GM23248 (cell line): ENCODE measurements at regions not wholly inside any gene's neighbourhood (a gene's known extent, or its start where the extent isn't known, plus 50 kb on each side); places are given as distances from the start of the nearest gene placed in this dataset.

Experiments used
- DNase-seq: peaks from one replicate; pipeline ENCODE4 v3.0.0-alpha.2; 2015
- H2AFZ ChIP-seq: fragments of 200-600 bp; sonication (generic); 2 replicates; pipeline ENCODE4 v1.6.1; 2016; ENCODE audit warnings: antibody characterized with exemption
- H3F3A ChIP-seq: fragments of 200-600 bp; sonication (generic); 2 replicates; pipeline ENCODE4 v1.6.1; 2016; ENCODE audit warnings: mild to moderate bottlenecking, antibody characterized with exemption, mixed run types; ENCODE audit not compliant: insufficient read depth
- H3K27ac ChIP-seq: fragments of 200-600 bp; sonication (generic); 2 replicates; pipeline ENCODE4 v1.5.1; 2016; ENCODE audit warnings: mild to moderate bottlenecking
- H3K27me3 ChIP-seq: fragments of 200-600 bp; sonication (generic); replicated peaks from 2 replicates; pipeline ENCODE4 v1.6.1; 2016; ENCODE audit warnings: mild to moderate bottlenecking; ENCODE audit not compliant: insufficient read depth
- H3K36me3 ChIP-seq: fragments of 200-600 bp; sonication (generic); 2 replicates; pipeline ENCODE4 v1.6.1; 2016; ENCODE audit warnings: low read depth, mild to moderate bottlenecking
- H3K4me1 ChIP-seq: fragments of 200-600 bp; sonication (generic); 2 replicates; pipeline ENCODE4 v1.6.1; 2016; ENCODE audit warnings: mild to moderate bottlenecking; ENCODE audit not compliant: insufficient read depth
- H3K4me2 ChIP-seq: fragments of 200-600 bp; sonication (generic); one replicate; pipeline ENCODE4 v1.6.1; 2016; ENCODE audit warnings: mild to moderate bottlenecking; ENCODE audit not compliant: unreplicated experiment
- H3K4me3 ChIP-seq: fragments of 200-600 bp; sonication (generic); 2 replicates; pipeline ENCODE4 v1.5.1; 2016; ENCODE audit warnings: mild to moderate bottlenecking
- H3K79me2 ChIP-seq: fragments of 200-600 bp; sonication (generic); 2 replicates; pipeline ENCODE4 v1.6.1; 2016; ENCODE audit warnings: mild to moderate bottlenecking; ENCODE audit not compliant: insufficient read depth
- H3K9ac ChIP-seq: fragments of 200-600 bp; sonication (generic); 2 replicates; pipeline ENCODE4 v1.6.1; 2016; ENCODE audit warnings: mild to moderate bottlenecking
- H3K9me2 ChIP-seq: fragments of 200-600 bp; sonication (generic); 2 replicates; pipeline ENCODE4 v1.6.1; 2016; ENCODE audit warnings: mixed run types, mild to moderate bottlenecking, moderate library complexity; ENCODE audit not compliant: insufficient read depth
- H3K9me3 ChIP-seq: fragments of 200-600 bp; sonication (generic); one replicate; pipeline ENCODE4 v1.6.1; 2017; ENCODE audit warnings: low read depth
- H4K20me1 ChIP-seq: fragments of 200-600 bp; sonication (generic); 2 replicates; pipeline ENCODE4 v1.6.0; 2016; ENCODE audit not compliant: insufficient read depth
- EZH2 ChIP-seq: fragments of 200-600 bp; sonication (generic); IDR thresholded peaks from 2 replicates; pipeline ENCODE4 v1.6.1; 2018; ENCODE audit warnings: antibody characterized with exemption, mild to moderate bottlenecking; ENCODE audit not compliant: insufficient read depth, poor library complexity, severe bottlenecking
- EZH2phosphoT487 ChIP-seq: fragments of 200-600 bp; sonication (generic); IDR thresholded peaks from 2 replicates; pipeline ENCODE4 v1.6.1; 2018; ENCODE audit warnings: antibody characterized with exemption, moderate library complexity, mild to moderate bottlenecking, low read depth; ENCODE audit not compliant: insufficient read depth
- WGBS, 2 experiments: methylation state at CpG; one replicate each; pipeline ENCODE4 v1.1.6; 2015 to 2017; ENCODE audit warnings: low lambda C conversion rate in 2 of 2, low coverage in 1 of 2; ENCODE audit errors: missing lambda C conversion rate in 2 of 2; 5-methylcytosine and 5-hydroxymethylcytosine counted together
- in situ Hi-C: fragments of 300-500 bp; cut with MboI; formaldehyde crosslinking; loops from 2 replicates; pipeline ENCODE4 v1.15.0; 2020

DNA sequence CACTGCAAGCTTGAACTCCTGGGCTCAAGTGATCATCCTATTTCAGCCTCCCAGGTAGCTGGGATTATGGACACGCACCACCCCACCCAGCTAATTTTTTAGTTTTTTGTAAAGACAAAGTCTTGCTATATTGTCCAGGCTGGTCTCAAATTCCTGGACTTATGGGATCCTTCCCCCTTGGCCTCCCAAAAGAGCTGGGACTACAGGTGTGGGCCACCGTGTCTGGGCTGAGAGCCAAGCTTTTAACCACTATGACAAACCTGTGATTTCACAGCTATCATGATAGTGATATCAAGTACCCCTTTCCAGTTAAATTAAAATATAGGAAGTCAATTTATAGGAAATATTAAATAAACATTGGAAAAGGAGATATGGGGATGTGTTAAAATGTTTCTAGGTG, 74.6 kb upstream of the IRX6 start:
- Histone ChIP-seq H3K27ac (no peak overlapping the region), H3K79me2 (no peaks in the 10 kb centered on the region), H3K9ac (no peak overlapping the region), H2AFZ (no peak overlapping the region), H3K9me3 (no peaks in the 10 kb centered on the region), H3K4me1 (no peaks in the 10 kb centered on the region), H4K20me1 (no peaks in the 10 kb centered on the region), H3K9me2 (no peaks in the 10 kb centered on the region), H3K36me3 (no peaks in the 10 kb centered on the region), H3K27me3 (no peaks in the 10 kb centered on the region; the same call in 1 of the 2 replicates), H3F3A (no peaks in the 10 kb centered on the region), H3K4me3 (no peak overlapping the region), H3K4me2 (no peak overlapping the region)
- TF ChIP-seq EZH2 (no peak), EZH2phosphoT487 (no peak)
- no peak for DNase-seq
- in situ Hi-C loops, result no loop called here
- WGBS, 2 experiments, result 34 to 48% methylated on average over 2 of the region's 2 CpGs

DNA sequence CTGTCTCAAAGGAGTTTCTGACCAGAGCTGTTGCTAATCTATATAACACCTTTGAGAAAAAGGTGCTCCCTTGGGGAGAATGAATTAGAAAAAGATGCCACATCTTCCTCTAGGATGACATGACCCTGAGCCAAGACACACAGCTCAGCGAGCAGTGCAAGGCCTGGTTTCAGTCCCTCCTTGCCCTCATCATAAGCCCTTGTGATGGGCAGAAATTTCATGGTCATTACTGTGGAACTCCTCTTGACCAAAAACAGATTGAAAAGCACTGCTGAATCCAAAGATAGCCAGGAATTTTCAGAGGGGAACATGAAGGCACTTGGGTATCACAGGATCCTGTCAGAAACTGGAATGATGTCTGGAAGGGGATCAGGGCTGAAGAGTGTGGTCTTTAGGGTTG, 74.1 kb upstream of the IRX6 start:
- Histone ChIP-seq H3K9me2 (no peaks in the 10 kb centered on the region), H3K4me3 (no peak overlapping the region), H4K20me1 (no peaks in the 10 kb centered on the region), H3F3A (no peaks in the 10 kb centered on the region), H3K79me2 (no peaks in the 10 kb centered on the region), H3K4me1 (no peaks in the 10 kb centered on the region), H3K9ac (no peak overlapping the region), H3K36me3 (no peaks in the 10 kb centered on the region), H3K27ac (no peak overlapping the region), H3K27me3 (no peaks in the 10 kb centered on the region; the same call in 1 of the 2 replicates), H2AFZ (no peak overlapping the region), H3K4me2 (no peak overlapping the region), H3K9me3 (no peaks in the 10 kb centered on the region)
- DNase-seq, result no peak
- in situ Hi-C loops, result loop anchor here (25.0 kb wide), 1 partner anchor 1713 kb away; no protein-coding TSS in a partner anchor
- WGBS, 2 experiments, result 50 to 58% methylated on average over 1 of the region's 1 CpG
- TF ChIP-seq EZH2phosphoT487, result no peak
- TF ChIP-seq EZH2, result no peak

DNA sequence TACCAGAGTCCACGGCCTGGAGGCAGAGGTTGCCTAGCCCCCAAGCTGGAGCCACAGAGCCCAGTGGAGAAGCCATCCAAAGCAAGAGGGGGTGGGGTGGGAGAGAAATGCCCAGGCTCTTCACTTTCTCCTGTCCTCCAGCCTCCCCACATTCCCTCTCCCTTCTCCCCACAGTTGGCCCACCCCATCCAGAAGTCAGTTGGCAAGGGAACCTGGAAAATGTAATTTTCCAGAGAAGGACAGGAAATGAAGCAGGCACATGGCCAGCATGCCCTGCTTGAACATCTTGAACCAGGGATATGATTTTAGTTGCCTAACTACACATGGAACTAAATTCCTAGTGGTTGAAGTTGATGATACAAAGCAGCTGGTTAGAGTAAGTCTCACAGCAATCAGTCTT, 73.3 kb upstream of the IRX6 start:
- H3F3A ChIP-seq, result no peaks in the 10 kb centered on the region
- no peaks in the 10 kb centered on the region for H3K4me1 ChIP-seq
- TF ChIP-seq EZH2phosphoT487 (no peak), EZH2 (no peak)
- H4K20me1 ChIP-seq, result no peaks in the 10 kb centered on the region
- 17 to 31% methylated on average over 1 of the region's 1 CpG for WGBS, 2 experiments
- in situ Hi-C loops, result loop anchor here (25.0 kb wide), 1 partner anchor 1713 kb away; no protein-coding TSS in a partner anchor
- H3K4me2 ChIP-seq, result no peak overlapping the region
- H3K9me3 ChIP-seq, result no peaks in the 10 kb centered on the region
- H3K9ac ChIP-seq, result no peak overlapping the region
- DNase-seq, result no peak
- no peak overlapping the region for H2AFZ ChIP-seq
- H3K79me2 ChIP-seq, result no peaks in the 10 kb centered on the region
- no peak overlapping the region for H3K4me3 ChIP-seq
- no peak overlapping the region for H3K27ac ChIP-seq
- no peaks in the 10 kb centered on the region; the same call in 1 of the 2 replicates for H3K27me3 ChIP-seq
- no peaks in the 10 kb centered on the region for H3K9me2 ChIP-seq
- no peaks in the 10 kb centered on the region for H3K36me3 ChIP-seq

DNA sequence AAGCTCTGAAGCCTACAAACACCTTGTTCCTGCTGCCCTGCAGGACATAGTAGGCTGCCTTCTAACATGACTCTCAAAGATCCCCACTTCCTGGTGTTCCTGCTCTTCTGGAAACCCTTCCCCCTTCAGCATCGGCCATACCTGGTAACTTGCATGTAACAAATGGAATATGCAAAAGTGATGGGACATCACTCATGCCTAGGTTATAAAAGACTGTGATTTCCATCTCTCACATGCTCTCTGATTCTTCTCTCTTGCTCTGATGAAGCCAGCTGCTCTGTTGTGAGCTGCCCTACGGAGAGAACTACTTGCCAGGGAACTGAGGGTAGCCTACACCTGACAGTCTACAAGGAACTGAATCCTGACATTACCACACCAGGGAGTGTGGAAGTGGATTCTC, 72.9 kb upstream of the IRX6 start:
- no peak overlapping the region for H2AFZ ChIP-seq
- H3K36me3 ChIP-seq, result no peaks in the 10 kb centered on the region
- H3K4me1 ChIP-seq, result no peaks in the 10 kb centered on the region
- H4K20me1 ChIP-seq, result no peaks in the 10 kb centered on the region
- no peak overlapping the region for H3K9ac ChIP-seq
- 61 to 68% methylated on average over 2 of the region's 2 CpGs for WGBS, 2 experiments
- H3K9me3 ChIP-seq, result no peaks in the 10 kb centered on the region
- H3F3A ChIP-seq, result no peaks in the 10 kb centered on the region
- no peaks in the 10 kb centered on the region; the same call in 1 of the 2 replicates for H3K27me3 ChIP-seq
- in situ Hi-C loops, result loop anchor here (25.0 kb wide), 1 partner anchor 1714 kb away; no protein-coding TSS in a partner anchor
- no peak for DNase-seq
- no peak overlapping the region for H3K27ac ChIP-seq
- no peak overlapping the region for H3K4me3 ChIP-seq
- H3K4me2 ChIP-seq, result no peak overlapping the region
- H3K79me2 ChIP-seq, result no peaks in the 10 kb centered on the region
- H3K9me2 ChIP-seq, result no peaks in the 10 kb centered on the region
- TF ChIP-seq EZH2phosphoT487 (no peak), EZH2 (no peak)

DNA sequence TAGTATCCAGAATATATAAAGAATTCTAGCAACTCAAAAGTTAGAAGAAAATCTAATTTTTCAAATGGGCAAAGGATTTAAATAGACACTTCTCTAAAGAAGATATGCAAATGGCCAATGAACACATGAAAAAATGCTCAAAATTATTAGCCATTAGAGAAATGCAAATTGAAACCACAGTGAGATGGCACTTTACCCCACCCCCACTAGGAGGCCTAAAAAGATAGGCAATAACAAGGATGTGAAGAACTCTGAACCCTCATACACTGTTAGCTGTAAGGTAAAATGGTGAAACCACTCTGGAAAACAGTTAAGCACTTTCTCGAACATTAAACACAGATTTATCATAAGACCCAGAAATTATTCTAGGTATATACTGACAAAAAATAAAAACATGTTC, 71.4 kb upstream of the IRX6 start:
- Histone ChIP-seq H4K20me1 (no peaks in the 10 kb centered on the region), H3K4me2 (no peak overlapping the region), H3K9ac (no peak overlapping the region), H3F3A (no peaks in the 10 kb centered on the region), H3K4me3 (no peak overlapping the region), H3K36me3 (no peaks in the 10 kb centered on the region), H3K9me2 (no peaks in the 10 kb centered on the region), H3K4me1 (no peaks in the 10 kb centered on the region), H3K9me3 (no peaks in the 10 kb centered on the region), H3K79me2 (no peaks in the 10 kb centered on the region), H3K27me3 (no peaks in the 10 kb centered on the region; the same call in 1 of the 2 replicates), H2AFZ (no peak overlapping the region), H3K27ac (no peak overlapping the region)
- TF ChIP-seq EZH2 (no peak), EZH2phosphoT487 (no peak)
- WGBS, 2 experiments, result 59 to 64% methylated on average over 1 of the region's 1 CpG
- in situ Hi-C loops, result loop anchor here (25.0 kb wide), 1 partner anchor 1715 kb away; no protein-coding TSS in a partner anchor
- no peak for DNase-seq
